NB4 (cell line): ENCODE measurements at regions not wholly inside any gene's neighbourhood (a gene's known extent, or its start where the extent isn't known, plus 50 kb on each side); places are given as distances from the start of the nearest gene placed in this dataset.

ENCODE experiments used
- CTCF ChIP-seq: IDR thresholded peaks from one replicate; pipeline ENCODE4 v1.5.1; 2012; ENCODE audit warnings: low read depth, low read length
- MYC ChIP-seq: IDR thresholded peaks from 2 replicates; pipeline ENCODE4 v1.6.1; 2011; ENCODE audit warnings: low read depth, low read length

GRCh38 chr2:164009756-164010337 is 274.0 kb upstream of the FIGN start:
- TF ChIP-seq MYC (no peak), CTCF (no peak)
